Activated naive CD4-positive, alpha-beta T cell treated with anti-CD3 and anti-CD28 coated beads, Interleukin-2, amount 50 U/mL, for 24 hours (primary cell): ENCODE measurements at regions not wholly inside any gene's neighbourhood (a gene's known extent, or its start where the extent isn't known, plus 50 kb on each side); places are given as distances from the start of the nearest gene placed in this dataset.

Source experiments
- H3K27ac Mint-ChIP-seq: one replicate; pipeline ENCODE4 v1.8.0; 2021; ENCODE audit warnings: mild to moderate bottlenecking, mixed read lengths
- H3K27me3 Mint-ChIP-seq: one replicate; pipeline ENCODE4 v1.8.0; 2021; ENCODE audit warnings: mixed read lengths
- H3K36me3 Mint-ChIP-seq: one replicate; pipeline ENCODE4 v1.8.0; 2021; ENCODE audit warnings: mixed read lengths
- H3K4me1 Mint-ChIP-seq: one replicate; pipeline ENCODE4 v1.8.0; 2021; ENCODE audit warnings: mixed read lengths
- H3K4me3 Mint-ChIP-seq: one replicate; pipeline ENCODE4 v1.8.0; 2021; ENCODE audit warnings: mild to moderate bottlenecking, mixed read lengths
- H3K9me3 Mint-ChIP-seq: one replicate; pipeline ENCODE4 v1.8.0; 2021; ENCODE audit warnings: mixed read lengths

GRCh38 chr4:178611062-178611461 lies 1168.8 kb upstream of the AGA start:
- no peak overlapping the region for H3K4me3 Mint-ChIP-seq
- no peaks in the 10 kb centered on the region for H3K4me1 Mint-ChIP-seq
- no peaks in the 10 kb centered on the region for H3K36me3 Mint-ChIP-seq
- H3K27ac Mint-ChIP-seq, result no peak overlapping the region
- no peaks in the 10 kb centered on the region for H3K27me3 Mint-ChIP-seq
- no peaks in the 10 kb centered on the region for H3K9me3 Mint-ChIP-seq

- Mint-ChIP-seq H3K27ac (no peak overlapping the region), H3K9me3 (no peaks in the 10 kb centered on the region), H3K4me3 (no peak overlapping the region), H3K36me3 (no peaks in the 10 kb centered on the region), H3K4me1 (no peaks in the 10 kb centered on the region), H3K27me3 (no peaks in the 10 kb centered on the region)
These were observed 1170.5 kb upstream of the AGA start for GRCh38 chr4:178612733-178613132.

- no peaks in the 10 kb centered on the region for H3K36me3 Mint-ChIP-seq
- no peaks in the 10 kb centered on the region for H3K9me3 Mint-ChIP-seq
- no peaks in the 10 kb centered on the region for H3K27me3 Mint-ChIP-seq
- no peak overlapping the region for H3K4me3 Mint-ChIP-seq
- H3K27ac Mint-ChIP-seq, result no peak overlapping the region
- H3K4me1 Mint-ChIP-seq, result no peaks in the 10 kb centered on the region
These were observed 1190.2 kb upstream of the AGA start for GRCh38 chr4:178632415-178632814.

- Mint-ChIP-seq H3K27ac (no peak overlapping the region), H3K36me3 (no peaks in the 10 kb centered on the region), H3K9me3 (no peaks in the 10 kb centered on the region), H3K4me1 (no peaks in the 10 kb centered on the region), H3K27me3 (no peaks in the 10 kb centered on the region), H3K4me3 (no peak overlapping the region)
These were observed 1191.0 kb upstream of the AGA start for GRCh38 chr4:178633263-178633662.

GRCh38 chr4:178664621-178665020 lies 1222.4 kb upstream of the AGA start:
- H3K4me1 Mint-ChIP-seq, result no peaks in the 10 kb centered on the region
- no peak overlapping the region for H3K27ac Mint-ChIP-seq
- peaks cover 8% of the 10 kb centered on the region for H3K9me3 Mint-ChIP-seq
- no peaks in the 10 kb centered on the region for H3K36me3 Mint-ChIP-seq
- H3K4me3 Mint-ChIP-seq, result no peak overlapping the region
- H3K27me3 Mint-ChIP-seq, result no peaks in the 10 kb centered on the region

- H3K27me3 Mint-ChIP-seq, result no peaks in the 10 kb centered on the region
- H3K4me1 Mint-ChIP-seq, result no peaks in the 10 kb centered on the region
- H3K27ac Mint-ChIP-seq, result no peak overlapping the region
- H3K4me3 Mint-ChIP-seq, result no peak overlapping the region
- peaks cover 8% of the 10 kb centered on the region for H3K9me3 Mint-ChIP-seq
- no peaks in the 10 kb centered on the region for H3K36me3 Mint-ChIP-seq
These were observed 1223.7 kb upstream of the AGA start for GRCh38 chr4:178665916-178666315.

- Mint-ChIP-seq H3K27me3 (no peaks in the 10 kb centered on the region), H3K36me3 (no peaks in the 10 kb centered on the region), H3K9me3 (peaks cover 4% of the 10 kb centered on the region), H3K4me3 (no peak overlapping the region), H3K27ac (no peak overlapping the region), H3K4me1 (no peaks in the 10 kb centered on the region)
These were observed 1229.5 kb upstream of the AGA start for GRCh38 chr4:178671766-178672165.

GRCh38 chr4:178672512-178672911 lies 1230.3 kb upstream of the AGA start:
- Mint-ChIP-seq H3K4me3 (no peak overlapping the region), H3K36me3 (no peaks in the 10 kb centered on the region), H3K9me3 (peaks cover 4% of the 10 kb centered on the region)

GRCh38 chr4:178681871-178682270 lies 1239.6 kb upstream of the AGA start:
- H3K4me3 Mint-ChIP-seq, result no peak overlapping the region
- H3K4me1 Mint-ChIP-seq, result no peaks in the 10 kb centered on the region
- H3K36me3 Mint-ChIP-seq, result no peaks in the 10 kb centered on the region
- no peak overlapping the region for H3K27ac Mint-ChIP-seq
- H3K9me3 Mint-ChIP-seq, result peaks cover 14% of the 10 kb centered on the region
- no peaks in the 10 kb centered on the region for H3K27me3 Mint-ChIP-seq

More at GRCh38 chr4:178672512-178672911, 1230.3 kb upstream of the AGA start:
- Mint-ChIP-seq H3K27me3 (no peaks in the 10 kb centered on the region), H3K27ac (no peak overlapping the region), H3K4me1 (no peaks in the 10 kb centered on the region)

- Mint-ChIP-seq H3K27me3 (no peaks in the 10 kb centered on the region), H3K4me3 (no peak overlapping the region), H3K36me3 (no peaks in the 10 kb centered on the region), H3K4me1 (no peaks in the 10 kb centered on the region), H3K27ac (no peak overlapping the region), H3K9me3 (peaks cover 6% of the 10 kb centered on the region)
These were observed 1247.7 kb upstream of the AGA start for GRCh38 chr4:178689926-178690325.

- no peaks in the 10 kb centered on the region for H3K27me3 Mint-ChIP-seq
- H3K9me3 Mint-ChIP-seq, result no peaks in the 10 kb centered on the region
- no peak overlapping the region for H3K27ac Mint-ChIP-seq
- no peak overlapping the region for H3K4me3 Mint-ChIP-seq
- H3K36me3 Mint-ChIP-seq, result no peaks in the 10 kb centered on the region
- H3K4me1 Mint-ChIP-seq, result no peaks in the 10 kb centered on the region
These were observed 1251.6 kb upstream of the AGA start for GRCh38 chr4:178693816-178694215.

- no peaks in the 10 kb centered on the region for H3K36me3 Mint-ChIP-seq
- H3K4me3 Mint-ChIP-seq, result no peak overlapping the region
- H3K9me3 Mint-ChIP-seq, result no peaks in the 10 kb centered on the region
- no peaks in the 10 kb centered on the region for H3K4me1 Mint-ChIP-seq
- H3K27me3 Mint-ChIP-seq, result no peaks in the 10 kb centered on the region
- no peak overlapping the region for H3K27ac Mint-ChIP-seq
These were observed 1254.3 kb upstream of the AGA start for GRCh38 chr4:178696515-178696914.

- Mint-ChIP-seq H3K27ac (no peak overlapping the region), H3K4me3 (no peak overlapping the region), H3K36me3 (no peaks in the 10 kb centered on the region), H3K4me1 (no peaks in the 10 kb centered on the region), H3K9me3 (no peaks in the 10 kb centered on the region), H3K27me3 (no peaks in the 10 kb centered on the region)
These were observed 1270.2 kb upstream of the AGA start for GRCh38 chr4:178712486-178712885.

- H3K9me3 Mint-ChIP-seq, result peaks cover 4% of the 10 kb centered on the region
- H3K27me3 Mint-ChIP-seq, result no peaks in the 10 kb centered on the region
- H3K27ac Mint-ChIP-seq, result no peak overlapping the region
- no peaks in the 10 kb centered on the region for H3K36me3 Mint-ChIP-seq
- no peaks in the 10 kb centered on the region for H3K4me1 Mint-ChIP-seq
- H3K4me3 Mint-ChIP-seq, result no peak overlapping the region
These were observed 1295.8 kb upstream of the AGA start for GRCh38 chr4:178738026-178738425.

- Mint-ChIP-seq H3K4me1 (no peaks in the 10 kb centered on the region), H3K4me3 (no peak overlapping the region), H3K9me3 (peaks cover 9% of the 10 kb centered on the region), H3K36me3 (no peaks in the 10 kb centered on the region), H3K27me3 (no peaks in the 10 kb centered on the region), H3K27ac (no peak overlapping the region)
These were observed 1303.0 kb upstream of the AGA start for GRCh38 chr4:178745203-178745602.

- H3K9me3 Mint-ChIP-seq, result peaks cover 20% of the 10 kb centered on the region
- H3K4me3 Mint-ChIP-seq, result no peak overlapping the region
- H3K4me1 Mint-ChIP-seq, result no peaks in the 10 kb centered on the region
- H3K27me3 Mint-ChIP-seq, result no peaks in the 10 kb centered on the region
- no peaks in the 10 kb centered on the region for H3K36me3 Mint-ChIP-seq
- no peak overlapping the region for H3K27ac Mint-ChIP-seq
These were observed 1310.8 kb upstream of the AGA start for GRCh38 chr4:178752954-178753525.

GRCh38 chr4:178778496-178778895 lies 1336.3 kb upstream of the AGA start:
- no peak overlapping the region for H3K4me3 Mint-ChIP-seq
- H3K36me3 Mint-ChIP-seq, result no peaks in the 10 kb centered on the region
- H3K9me3 Mint-ChIP-seq, result no peaks in the 10 kb centered on the region
- H3K27ac Mint-ChIP-seq, result no peak overlapping the region
- no peaks in the 10 kb centered on the region for H3K27me3 Mint-ChIP-seq
- H3K4me1 Mint-ChIP-seq, result no peaks in the 10 kb centered on the region
